ENCODE measurements at regions not wholly inside any gene's neighbourhood (a gene's known extent, or its start where the extent isn't known, plus 50 kb on each side); places are given as distances from the start of the nearest gene placed in this dataset.

GRCh38 chr7:57342954-57343353 lies 107.0 kb upstream of the ZNF716 start:
- H3K27ac Mint-ChIP-seq (ENCODE audit: unreplicated experiment), result no peak overlapping the region
- DNase-seq (ENCODE audit: extremely low spot score, unreplicated experiment), result no peak
- H3K36me3 Mint-ChIP-seq (ENCODE audit: unreplicated experiment), result no peaks in the 10 kb centered on the region
- no peaks in the 10 kb centered on the region for H3K4me1 Mint-ChIP-seq (ENCODE audit: unreplicated experiment)
- no peak overlapping the region for H3K4me3 Mint-ChIP-seq (ENCODE audit: unreplicated experiment)
- no peak for TF ChIP-seq CTCF (IDR thresholded peaks at IDR 0.05)
- peaks cover 32% of the 10 kb centered on the region for H3K9me3 Mint-ChIP-seq (ENCODE audit: unreplicated experiment)
- H3K27me3 Mint-ChIP-seq (ENCODE audit: unreplicated experiment), result no peaks in the 10 kb centered on the region

- Mint-ChIP-seq H3K4me3 (ENCODE audit: unreplicated experiment) (no peak overlapping the region), H3K4me1 (ENCODE audit: unreplicated experiment) (no peaks in the 10 kb centered on the region), H3K27me3 (ENCODE audit: unreplicated experiment) (no peaks in the 10 kb centered on the region), H3K9me3 (ENCODE audit: unreplicated experiment) (peaks cover 21% of the 10 kb centered on the region), H3K36me3 (ENCODE audit: unreplicated experiment) (no peaks in the 10 kb centered on the region), H3K27ac (ENCODE audit: unreplicated experiment) (no peak overlapping the region)
- TF ChIP-seq CTCF (IDR thresholded peaks at IDR 0.05), result no peak
- DNase-seq (ENCODE audit: extremely low spot score, unreplicated experiment), result no peak
Measured at GRCh38 chr7:57343901-57344622, 105.9 kb upstream of the ZNF716 start.

GRCh38 chr7:57344957-57345356 lies 105.0 kb upstream of the ZNF716 start:
- H3K27ac Mint-ChIP-seq (ENCODE audit: unreplicated experiment), result no peak overlapping the region

GRCh38 chr7:57348646-57349269 lies 101.2 kb upstream of the ZNF716 start:
- no peak for DNase-seq (ENCODE audit: extremely low spot score, unreplicated experiment)
- Mint-ChIP-seq H3K4me3 (ENCODE audit: unreplicated experiment) (no peak overlapping the region), H3K36me3 (ENCODE audit: unreplicated experiment) (no peaks in the 10 kb centered on the region), H3K9me3 (ENCODE audit: unreplicated experiment) (peaks cover 28% of the 10 kb centered on the region), H3K27me3 (ENCODE audit: unreplicated experiment) (no peaks in the 10 kb centered on the region), H3K27ac (ENCODE audit: unreplicated experiment) (no peak overlapping the region), H3K4me1 (ENCODE audit: unreplicated experiment) (no peaks in the 10 kb centered on the region)
- no peak for TF ChIP-seq CTCF (IDR thresholded peaks at IDR 0.05)

More at GRCh38 chr7:57344957-57345356, 105.0 kb upstream of the ZNF716 start:
- TF ChIP-seq CTCF (IDR thresholded peaks at IDR 0.05), result no peak
- no peak for DNase-seq (ENCODE audit: extremely low spot score, unreplicated experiment)
- H3K4me3 Mint-ChIP-seq (ENCODE audit: unreplicated experiment), result no peak overlapping the region
- no peaks in the 10 kb centered on the region for H3K36me3 Mint-ChIP-seq (ENCODE audit: unreplicated experiment)
- no peaks in the 10 kb centered on the region for H3K27me3 Mint-ChIP-seq (ENCODE audit: unreplicated experiment)
- H3K4me1 Mint-ChIP-seq (ENCODE audit: unreplicated experiment), result no peaks in the 10 kb centered on the region
- peaks cover 25% of the 10 kb centered on the region for H3K9me3 Mint-ChIP-seq (ENCODE audit: unreplicated experiment)

GRCh38 chr7:57354195-57354594 lies 95.8 kb upstream of the ZNF716 start:
- Mint-ChIP-seq H3K4me1 (ENCODE audit: unreplicated experiment) (no peaks in the 10 kb centered on the region), H3K36me3 (ENCODE audit: unreplicated experiment) (no peaks in the 10 kb centered on the region), H3K27ac (ENCODE audit: unreplicated experiment) (no peak overlapping the region), H3K9me3 (ENCODE audit: unreplicated experiment) (peaks cover 45% of the 10 kb centered on the region), H3K4me3 (ENCODE audit: unreplicated experiment) (no peak overlapping the region), H3K27me3 (ENCODE audit: unreplicated experiment) (no peaks in the 10 kb centered on the region)
- DNase-seq (ENCODE audit: extremely low spot score, unreplicated experiment), result no peak
- no peak for TF ChIP-seq CTCF (IDR thresholded peaks at IDR 0.05)
